Transverse colon (tissue), 4 donors: ENCODE measurements at regions not wholly inside any gene's neighbourhood (a gene's known extent, or its start where the extent isn't known, plus 50 kb on each side); places are given as distances from the start of the nearest gene placed in this dataset.

ENCODE experiments used
- POLR2A ChIP-seq: fragments of 450-650 bp; IDR thresholded peaks from one replicate; pipeline ENCODE4 v1.6.1; 2016; ENCODE audit warnings: antibody characterized with exemption, mild to moderate bottlenecking, moderate library complexity
- POLR2AphosphoS5 ChIP-seq, 3 donors: sonication (generic); formaldehyde crosslinking; IDR thresholded peaks; one replicate each; pipeline ENCODE4 v1.6.1; 2016; ENCODE audit warnings: antibody characterized with exemption in 3 of 3
- TF ChIP-seq, protein P1 (sequence below), 5 experiments: fragments of 200-600 bp in 3 of 5; fragments of 450-650 bp in 2 of 5; sonication (generic) in 3 of 5; IDR thresholded peaks; 1 replicate in 2 of 5; 2 replicates in 3 of 5; pipeline ENCODE4 v1.5.1; 2016 to 2017; ENCODE audit warnings: antibody characterized with exemption in 5 of 5, inconsistent platforms in 3 of 5, mild to moderate bottlenecking in 2 of 5, moderate library complexity in 1 of 5

DNA sequence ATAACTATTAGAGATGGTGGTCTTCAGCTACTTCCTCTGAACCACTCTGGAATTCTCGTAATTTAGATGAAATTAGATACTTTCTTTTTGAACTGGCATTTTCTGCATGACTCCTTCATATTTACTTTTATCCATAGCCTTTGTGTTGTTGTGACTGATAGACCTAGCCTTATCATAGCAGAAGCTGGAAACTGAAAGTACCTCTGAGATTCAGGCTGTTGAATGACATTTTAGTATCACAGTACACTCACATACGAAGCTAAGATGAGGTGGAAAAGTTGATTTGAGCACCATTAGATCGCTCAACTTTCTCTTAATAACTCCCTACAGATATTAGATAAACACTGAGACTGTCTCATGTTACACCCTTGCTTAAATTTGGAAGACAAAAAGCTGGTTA, 525.1 kb upstream of the FBXO33 start:
- TF ChIP-seq, protein P1, sequence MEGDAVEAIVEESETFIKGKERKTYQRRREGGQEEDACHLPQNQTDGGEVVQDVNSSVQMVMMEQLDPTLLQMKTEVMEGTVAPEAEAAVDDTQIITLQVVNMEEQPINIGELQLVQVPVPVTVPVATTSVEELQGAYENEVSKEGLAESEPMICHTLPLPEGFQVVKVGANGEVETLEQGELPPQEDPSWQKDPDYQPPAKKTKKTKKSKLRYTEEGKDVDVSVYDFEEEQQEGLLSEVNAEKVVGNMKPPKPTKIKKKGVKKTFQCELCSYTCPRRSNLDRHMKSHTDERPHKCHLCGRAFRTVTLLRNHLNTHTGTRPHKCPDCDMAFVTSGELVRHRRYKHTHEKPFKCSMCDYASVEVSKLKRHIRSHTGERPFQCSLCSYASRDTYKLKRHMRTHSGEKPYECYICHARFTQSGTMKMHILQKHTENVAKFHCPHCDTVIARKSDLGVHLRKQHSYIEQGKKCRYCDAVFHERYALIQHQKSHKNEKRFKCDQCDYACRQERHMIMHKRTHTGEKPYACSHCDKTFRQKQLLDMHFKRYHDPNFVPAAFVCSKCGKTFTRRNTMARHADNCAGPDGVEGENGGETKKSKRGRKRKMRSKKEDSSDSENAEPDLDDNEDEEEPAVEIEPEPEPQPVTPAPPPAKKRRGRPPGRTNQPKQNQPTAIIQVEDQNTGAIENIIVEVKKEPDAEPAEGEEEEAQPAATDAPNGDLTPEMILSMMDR (IDR thresholded peaks at IDR 0.05) = no peak
- TF ChIP-seq POLR2AphosphoS5 (IDR thresholded peaks at IDR 0.05) (no peak), POLR2A (no peak)
